ENCODE measurements at regions not wholly inside any gene's neighbourhood (a gene's known extent, or its start where the extent isn't known, plus 50 kb on each side); places are given as distances from the start of the nearest gene placed in this dataset.

DNA sequence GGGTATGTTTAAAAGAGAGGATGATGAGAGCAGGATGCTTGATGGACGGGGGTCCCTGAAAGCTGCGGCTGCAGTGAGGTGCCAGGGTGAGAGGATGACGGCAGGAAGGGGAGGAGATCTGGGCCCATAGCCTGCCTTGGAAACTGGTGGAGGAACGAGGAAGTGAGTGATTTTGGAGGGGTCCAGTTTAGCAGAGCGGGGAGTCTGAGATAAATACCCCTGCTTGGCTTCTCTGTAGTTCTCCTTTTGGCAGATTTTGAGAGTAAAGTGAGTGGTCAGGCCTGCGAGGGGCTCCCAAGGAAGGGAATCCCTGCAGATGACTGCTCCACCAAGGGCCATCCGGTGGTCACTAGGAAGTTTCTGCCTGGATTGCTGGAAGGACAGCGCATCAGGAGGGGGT is 98.5 kb upstream of the PTCH1 start:
- POLR2A ChIA-PET, result no interaction called here
- CTCF ChIA-PET, result interaction anchor here (1.4 kb wide), 1 partner anchor 15 kb away, joined by 3 read pairs; no protein-coding TSS in a partner anchor
- DNase-seq (ENCODE audit: extremely low spot score), result no peak
- TF ChIP-seq, protein P1, sequence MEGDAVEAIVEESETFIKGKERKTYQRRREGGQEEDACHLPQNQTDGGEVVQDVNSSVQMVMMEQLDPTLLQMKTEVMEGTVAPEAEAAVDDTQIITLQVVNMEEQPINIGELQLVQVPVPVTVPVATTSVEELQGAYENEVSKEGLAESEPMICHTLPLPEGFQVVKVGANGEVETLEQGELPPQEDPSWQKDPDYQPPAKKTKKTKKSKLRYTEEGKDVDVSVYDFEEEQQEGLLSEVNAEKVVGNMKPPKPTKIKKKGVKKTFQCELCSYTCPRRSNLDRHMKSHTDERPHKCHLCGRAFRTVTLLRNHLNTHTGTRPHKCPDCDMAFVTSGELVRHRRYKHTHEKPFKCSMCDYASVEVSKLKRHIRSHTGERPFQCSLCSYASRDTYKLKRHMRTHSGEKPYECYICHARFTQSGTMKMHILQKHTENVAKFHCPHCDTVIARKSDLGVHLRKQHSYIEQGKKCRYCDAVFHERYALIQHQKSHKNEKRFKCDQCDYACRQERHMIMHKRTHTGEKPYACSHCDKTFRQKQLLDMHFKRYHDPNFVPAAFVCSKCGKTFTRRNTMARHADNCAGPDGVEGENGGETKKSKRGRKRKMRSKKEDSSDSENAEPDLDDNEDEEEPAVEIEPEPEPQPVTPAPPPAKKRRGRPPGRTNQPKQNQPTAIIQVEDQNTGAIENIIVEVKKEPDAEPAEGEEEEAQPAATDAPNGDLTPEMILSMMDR (IDR thresholded peaks at IDR 0.05; ENCODE audit: control extremely low read depth, extremely low read depth, low read depth, missing control alignments), result no peak

DNA sequence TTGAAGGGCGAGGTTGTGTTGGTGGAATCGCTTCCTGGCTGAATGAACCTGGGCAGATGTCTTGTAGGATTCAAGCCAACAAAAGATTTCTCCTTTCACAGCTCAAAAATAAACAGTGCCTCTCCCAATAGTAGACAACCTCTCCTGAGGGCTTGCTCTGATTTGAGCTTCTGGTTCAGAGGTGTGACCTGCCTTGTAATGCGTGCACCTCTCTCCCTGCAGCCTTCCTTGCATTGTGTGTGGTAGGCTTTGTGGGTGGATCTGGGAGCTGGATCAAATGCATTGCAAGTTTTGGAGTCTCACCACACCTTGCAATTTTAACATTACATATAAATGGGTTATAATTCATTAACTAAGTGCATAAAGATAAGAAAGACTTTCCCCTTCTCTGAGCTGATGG is 96.9 kb upstream of the PTCH1 start:
- CTCF ChIA-PET, result no interaction called here
- TF ChIP-seq, protein P1 (IDR thresholded peaks at IDR 0.05; ENCODE audit: control extremely low read depth, extremely low read depth, low read depth, missing control alignments), result no peak
- POLR2A ChIA-PET, result no interaction called here
- DNase-seq (ENCODE audit: extremely low spot score), result no peak

DNA sequence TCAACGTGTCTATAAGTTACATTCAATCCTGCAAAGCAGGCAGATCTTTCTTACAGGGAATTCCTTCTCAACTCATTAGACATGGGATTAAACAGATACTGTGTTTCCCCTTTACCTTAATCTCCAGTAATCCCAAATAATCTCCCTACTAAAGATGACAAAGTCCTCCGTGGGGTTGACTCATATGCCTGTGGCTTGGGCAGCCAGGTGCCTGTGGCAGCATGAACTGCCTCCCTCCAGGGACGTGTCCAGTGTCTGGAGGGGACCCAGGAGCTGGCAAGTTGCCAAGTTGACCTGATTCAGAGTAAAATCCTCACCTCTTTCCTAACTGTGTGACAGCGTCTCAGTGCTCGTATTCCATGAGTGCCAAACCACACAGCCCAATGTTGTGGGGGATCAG is 94.6 kb upstream of the PTCH1 start:
- no peak for DNase-seq (ENCODE audit: extremely low spot score)
- POLR2A ChIA-PET, result no interaction called here
- TF ChIP-seq, protein P1 (IDR thresholded peaks at IDR 0.05; ENCODE audit: control extremely low read depth, extremely low read depth, low read depth, missing control alignments), result no peak
- CTCF ChIA-PET, result no interaction called here

- CTCF ChIA-PET, result no interaction called here
- TF ChIP-seq, protein P1 (IDR thresholded peaks at IDR 0.05; ENCODE audit: control extremely low read depth, extremely low read depth, low read depth, missing control alignments), result no peak
- no peak for DNase-seq (ENCODE audit: extremely low spot score)
- POLR2A ChIA-PET, result no interaction called here
These were observed 93.4 kb upstream of the PTCH1 start for GRCh38 chr9:95610006-95610785.

- no peak for DNase-seq (ENCODE audit: extremely low spot score)
- TF ChIP-seq, protein P1 (IDR thresholded peaks at IDR 0.05; ENCODE audit: control extremely low read depth, extremely low read depth, low read depth, missing control alignments), result no peak
- POLR2A ChIA-PET, result no interaction called here
- CTCF ChIA-PET, result interaction anchor here (1.0 to 1.4 kb wide), 3 partner anchors 10 to 34 kb away, joined by 3 to 4 read pairs (median 4); no protein-coding TSS in a partner anchor
These were observed 92.7 kb upstream of the PTCH1 start for GRCh38 chr9:95609426-95609825.

GRCh38 chr9:95608341-95608740 is 91.6 kb upstream of the PTCH1 start:
- ChIA-PET CTCF (interaction anchor here (1.1 to 1.4 kb wide), 2 partner anchors 11 to 12 kb away, joined by 4 read pairs; no protein-coding TSS in a partner anchor), POLR2A (no interaction called here)
- TF ChIP-seq, protein P1 (IDR thresholded peaks at IDR 0.05; ENCODE audit: control extremely low read depth, extremely low read depth, low read depth, missing control alignments), result no peak

More at GRCh38 chr9:95608341-95608740, 91.6 kb upstream of the PTCH1 start:
- DNase-seq (ENCODE audit: extremely low spot score), result no peak
